Spleen (tissue), 11 donors: ENCODE measurements at regions not wholly inside any gene's neighbourhood (a gene's known extent, or its start where the extent isn't known, plus 50 kb on each side); places are given as distances from the start of the nearest gene placed in this dataset.

Source experiments
- DNase-seq: peaks from one replicate; pipeline ENCODE4 v3.0.0-alpha.2; 2020
- H3K27ac ChIP-seq, 8 donors: fragments of 200-600 bp; sonication (generic) in 7 of 8; 1 replicate in 4 of 8; 2 replicates in 4 of 8; pipeline versions ENCODE4 v1.5.0 to v1.8.0; 2016 to 2021; ENCODE audit warnings: inconsistent platforms in 4 of 8, mild to moderate bottlenecking in 4 of 8, moderate library complexity in 1 of 8
- H3K27me3 ChIP-seq, 7 donors: fragments of 200-600 bp; sonication (generic) in 6 of 7; replicated peaks in 1 of 7; 1 replicate in 4 of 7; 2 replicates in 3 of 7; pipeline versions ENCODE4 v1.5.0 to v1.8.0; 2016 to 2021; ENCODE audit warnings: inconsistent platforms in 3 of 7, mild to moderate bottlenecking in 1 of 7
- H3K36me3 ChIP-seq, 6 donors: fragments of 200-600 bp; sonication (generic) in 5 of 6; 1 replicate in 4 of 6; 2 replicates in 2 of 6; pipeline versions ENCODE4 v1.5.0 to v1.8.0; 2016 to 2021; ENCODE audit warnings: inconsistent platforms in 2 of 6
- H3K4me1 ChIP-seq, 6 donors: fragments of 200-600 bp; sonication (generic) in 5 of 6; 1 replicate in 3 of 6; 2 replicates in 3 of 6; pipeline versions ENCODE4 v1.5.0 to v1.8.0; 2016 to 2021; ENCODE audit warnings: inconsistent platforms in 3 of 6
- H3K4me3 ChIP-seq, 8 donors: fragments of 200-600 bp; sonication (generic) in 7 of 8; 1 replicate in 4 of 8; 2 replicates in 4 of 8; pipeline versions ENCODE4 v1.5.0 to v1.8.0; 2016 to 2021; ENCODE audit warnings: inconsistent platforms in 4 of 8, mild to moderate bottlenecking in 4 of 8, moderate library complexity in 2 of 8
- H3K9me3 ChIP-seq, 8 donors: fragments of 200-600 bp; sonication (generic) in 7 of 8; 1 replicate in 4 of 8; 2 replicates in 4 of 8; pipeline versions ENCODE4 v1.5.0 to v1.8.0; 2016 to 2021; ENCODE audit warnings: inconsistent platforms in 4 of 8
- CTCF ChIP-seq, 11 experiments: fragments of 200-600 bp in 7 of 11; fragments of 450-650 bp in 4 of 11; sonication (generic) in 4 of 11; IDR thresholded peaks in 8 of 11; conservative IDR thresholded peaks in 3 of 11; 1 replicate in 7 of 11; 2 replicates in 4 of 11; pipeline versions ENCODE4 v1.4.0 to v1.8.0; 2016 to 2021; ENCODE audit warnings: antibody characterized with exemption in 11 of 11, inconsistent platforms in 4 of 11, mild to moderate bottlenecking in 1 of 11
- POLR2A ChIP-seq, 3 donors: fragments of 450-650 bp; IDR thresholded peaks; one replicate each; pipeline ENCODE4 v1.5.1; 2017; ENCODE audit warnings: antibody characterized with exemption in 3 of 3, mild to moderate bottlenecking in 1 of 3
- POLR2AphosphoS5 ChIP-seq, 3 donors: sonication (generic); formaldehyde crosslinking; IDR thresholded peaks; one replicate each; pipeline ENCODE4 v1.5.1; 2017; ENCODE audit warnings: antibody characterized with exemption in 3 of 3
- WGBS, 5 donors: extraction: QIAGEN DNeasy Blood & Tissue Kit in 3 of 5; methylation state at CpG; one replicate each; pipeline versions ENCODE4 v1.1.5 to v1.1.7; 2013 to 2018; 5-methylcytosine and 5-hydroxymethylcytosine counted together
- intact Hi-C: fragments of 100-400 bp; cut with DNase I; formaldehyde crosslinking; loops from one replicate; pipeline ENCODE4 v1.15.0; 2023; ENCODE audit warnings: low total_unique reads
- donor health status: healthy with polysubstance abuse.
- donor health status: DM: no; HTN: no; CAD: no; lungs with moderate emphysema.
- donor health status: DM: no; HTN: no; CAD: no.
- donor health status: Bipolar disorder and iron deficiency.
- donor health status: healthy.
- donor health status: DM: no; HTN: no; CAD: no.
- donor health status: DM: yes; HTN: yes; CAD: no.

- Histone ChIP-seq H3K27me3 (no peaks in the 10 kb centered on the region), H3K27ac (no peak overlapping the region), H3K36me3 (no peaks in the 10 kb centered on the region), H3K4me1 (peaks cover 0 to 23% (median 13%) of the 10 kb centered on the region in 6 donors), H3K9me3 (no peaks in the 10 kb centered on the region), H3K4me3 (no peak overlapping the region)
- TF ChIP-seq POLR2AphosphoS5 (IDR thresholded peaks at IDR 0.05) (no peak), CTCF (IDR thresholded peaks at IDR 0.05 in 8 of 11, conservative IDR thresholded peaks at IDR 0.05 in 3 of 11) (no peak), POLR2A (IDR thresholded peaks at IDR 0.05) (no peak)
- 85 to 90% (median 88%) methylated on average over 11 of the region's 11 CpGs for WGBS, 5 donors
- no peak for DNase-seq
- intact Hi-C loops: no loop called here
Observed at GRCh38 chr2:236752096-236752495, 182.5 kb downstream of the ACKR3 start.

DNA sequence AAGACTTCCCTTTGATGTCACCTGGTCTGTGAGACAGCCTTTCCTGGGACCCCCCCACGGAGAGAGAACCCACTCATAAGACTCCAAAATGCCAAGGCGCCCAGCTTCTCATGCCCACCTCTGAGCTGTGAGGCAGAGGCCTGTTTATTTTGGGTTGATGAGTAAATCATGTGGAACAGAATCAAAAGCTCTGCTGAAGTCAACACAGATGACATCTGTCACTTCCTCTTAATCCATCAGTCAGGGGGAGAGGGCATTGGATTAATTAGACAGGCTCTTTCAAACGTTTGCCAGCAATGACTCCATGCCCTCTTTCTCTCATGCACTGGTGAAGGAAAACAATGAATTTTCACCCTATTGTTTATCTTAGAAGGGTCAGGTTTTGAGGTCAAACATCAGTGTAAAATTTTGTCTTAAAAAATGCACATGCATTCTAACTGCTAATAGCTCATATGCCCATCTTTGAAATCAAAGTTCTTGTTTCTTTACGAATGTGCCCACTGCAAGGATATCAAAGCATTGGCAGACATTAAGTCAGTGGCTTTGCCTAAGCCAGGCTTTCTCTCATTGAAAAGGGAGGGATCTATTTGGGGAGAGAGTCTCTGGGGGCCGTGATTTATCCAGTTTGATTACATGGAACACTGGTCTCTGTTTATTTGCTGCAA, 184.1 kb downstream of the ACKR3 start:
- Histone ChIP-seq H3K4me1 (peaks cover 0 to 12% (median 6%) of the 10 kb centered on the region in 6 donors), H3K36me3 (no peaks in the 10 kb centered on the region), H3K9me3 (no peaks in the 10 kb centered on the region), H3K4me3 (no peak overlapping the region), H3K27me3 (no peaks in the 10 kb centered on the region), H3K27ac (no peak overlapping the region)
- no peak for TF ChIP-seq CTCF (IDR thresholded peaks at IDR 0.05 in 8 of 11, conservative IDR thresholded peaks at IDR 0.05 in 3 of 11)
- no peak for TF ChIP-seq POLR2AphosphoS5 (IDR thresholded peaks at IDR 0.05)
- TF ChIP-seq POLR2A (IDR thresholded peaks at IDR 0.05): no peak
- DNase-seq: no peak
- intact Hi-C loops: no loop called here
- WGBS, 5 donors: 62 to 67% (median 64%) methylated on average over 5 of the region's 5 CpGs

DNA sequence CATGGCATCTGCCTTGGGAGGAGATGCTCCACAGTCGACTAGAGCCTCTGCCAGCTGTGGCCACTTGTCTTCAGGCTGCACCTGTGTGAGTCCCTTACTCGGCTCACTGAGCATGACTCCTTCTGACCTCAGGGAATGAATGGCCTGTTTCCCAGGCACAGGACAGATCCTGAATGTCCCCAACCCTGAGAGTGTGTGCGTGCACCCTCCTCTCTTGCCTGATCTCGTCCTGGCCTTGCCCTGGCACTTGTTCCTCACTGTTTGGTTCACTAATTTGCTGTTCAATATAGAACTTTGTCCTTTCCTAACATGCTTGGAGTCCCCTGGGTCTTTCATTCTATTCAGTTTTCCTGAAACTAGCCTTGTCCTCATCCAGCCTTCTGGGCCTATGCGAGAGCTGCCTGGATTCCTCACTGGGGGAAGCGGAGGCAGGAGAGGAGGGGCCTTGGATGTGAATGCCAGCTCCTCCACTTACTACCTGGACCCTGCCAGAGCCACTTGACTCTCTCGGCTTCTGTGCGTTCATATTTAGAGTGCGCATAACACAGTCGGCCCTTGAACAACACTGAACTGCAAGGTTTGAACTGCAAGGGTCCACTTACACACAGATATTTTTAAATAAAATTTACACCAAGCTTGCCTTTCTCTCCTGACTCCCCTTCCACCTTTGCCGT, 184.8 kb downstream of the ACKR3 start:
- Histone ChIP-seq H3K4me1 (peaks cover 0 to 7% (median 2%) of the 10 kb centered on the region in 6 donors), H3K27ac (no peak overlapping the region), H3K27me3 (no peaks in the 10 kb centered on the region), H3K4me3 (no peak overlapping the region), H3K36me3 (no peaks in the 10 kb centered on the region), H3K9me3 (no peaks in the 10 kb centered on the region)
- WGBS, 5 donors: 87 to 92% (median 89%) methylated on average over 11 of the region's 11 CpGs
- DNase-seq: no peak
- intact Hi-C loops: no loop called here
- TF ChIP-seq POLR2A (IDR thresholded peaks at IDR 0.05) (no peak), POLR2AphosphoS5 (IDR thresholded peaks at IDR 0.05) (no peak), CTCF (IDR thresholded peaks at IDR 0.05 in 8 of 11, conservative IDR thresholded peaks at IDR 0.05 in 3 of 11) (no peak)

- Histone ChIP-seq H3K27me3 (no peaks in the 10 kb centered on the region), H3K4me1 (peaks cover 0 to 7% (median 0%) of the 10 kb centered on the region in 6 donors), H3K9me3 (no peaks in the 10 kb centered on the region), H3K27ac (no peak overlapping the region), H3K36me3 (no peaks in the 10 kb centered on the region), H3K4me3 (no peak overlapping the region)
- TF ChIP-seq POLR2AphosphoS5 (IDR thresholded peaks at IDR 0.05) (no peak), POLR2A (IDR thresholded peaks at IDR 0.05) (no peak), CTCF (IDR thresholded peaks at IDR 0.05 in 8 of 11, conservative IDR thresholded peaks at IDR 0.05 in 3 of 11) (no peak)
- intact Hi-C loops: no loop called here
- no peak for DNase-seq
- 88 to 96% (median 95%) methylated on average over 5 of the region's 5 CpGs for WGBS, 5 donors
Observed at GRCh38 chr2:236755278-236755840, 185.7 kb downstream of the ACKR3 start.
